ENCODE measurements at regions not wholly inside any gene's neighbourhood (a gene's known extent, or its start where the extent isn't known, plus 50 kb on each side); places are given as distances from the start of the nearest gene placed in this dataset.

- no peak overlapping the region for H3K4me3 ChIP-seq (ENCODE audit: low read depth, low read length)
- TF ChIP-seq, protein P1, sequence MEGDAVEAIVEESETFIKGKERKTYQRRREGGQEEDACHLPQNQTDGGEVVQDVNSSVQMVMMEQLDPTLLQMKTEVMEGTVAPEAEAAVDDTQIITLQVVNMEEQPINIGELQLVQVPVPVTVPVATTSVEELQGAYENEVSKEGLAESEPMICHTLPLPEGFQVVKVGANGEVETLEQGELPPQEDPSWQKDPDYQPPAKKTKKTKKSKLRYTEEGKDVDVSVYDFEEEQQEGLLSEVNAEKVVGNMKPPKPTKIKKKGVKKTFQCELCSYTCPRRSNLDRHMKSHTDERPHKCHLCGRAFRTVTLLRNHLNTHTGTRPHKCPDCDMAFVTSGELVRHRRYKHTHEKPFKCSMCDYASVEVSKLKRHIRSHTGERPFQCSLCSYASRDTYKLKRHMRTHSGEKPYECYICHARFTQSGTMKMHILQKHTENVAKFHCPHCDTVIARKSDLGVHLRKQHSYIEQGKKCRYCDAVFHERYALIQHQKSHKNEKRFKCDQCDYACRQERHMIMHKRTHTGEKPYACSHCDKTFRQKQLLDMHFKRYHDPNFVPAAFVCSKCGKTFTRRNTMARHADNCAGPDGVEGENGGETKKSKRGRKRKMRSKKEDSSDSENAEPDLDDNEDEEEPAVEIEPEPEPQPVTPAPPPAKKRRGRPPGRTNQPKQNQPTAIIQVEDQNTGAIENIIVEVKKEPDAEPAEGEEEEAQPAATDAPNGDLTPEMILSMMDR (IDR thresholded peaks at IDR 0.05; ENCODE audit: borderline replicate concordance, insufficient read depth, low read depth, low read length), result no peak
Measured at GRCh38 chr3:72421126-72421525, 427.1 kb downstream of the SHQ1 start.

DNA sequence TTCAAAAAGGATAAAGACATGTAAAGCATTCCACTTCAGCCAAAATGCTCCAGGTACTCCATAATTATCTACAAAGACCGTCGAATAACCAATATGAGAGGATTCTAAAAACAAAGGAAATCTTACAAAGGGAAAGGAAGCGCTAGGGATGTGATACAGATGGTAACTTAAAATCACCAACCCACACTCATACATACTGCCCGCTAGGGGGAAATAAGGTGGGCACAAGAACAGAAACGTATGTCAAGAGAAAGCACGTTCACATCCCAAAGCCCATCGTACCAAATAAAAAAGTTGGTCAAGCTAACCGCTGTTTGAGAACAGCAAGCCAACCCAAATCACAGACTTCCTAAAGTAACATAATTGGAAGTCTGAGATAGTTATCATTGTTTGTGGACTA lies 429.4 kb downstream of the SHQ1 start:
- TF ChIP-seq, protein P1 (IDR thresholded peaks at IDR 0.05; ENCODE audit: borderline replicate concordance, insufficient read depth, low read depth, low read length), result no peak
- H3K4me3 ChIP-seq (ENCODE audit: low read depth, low read length), result no peak overlapping the region

DNA sequence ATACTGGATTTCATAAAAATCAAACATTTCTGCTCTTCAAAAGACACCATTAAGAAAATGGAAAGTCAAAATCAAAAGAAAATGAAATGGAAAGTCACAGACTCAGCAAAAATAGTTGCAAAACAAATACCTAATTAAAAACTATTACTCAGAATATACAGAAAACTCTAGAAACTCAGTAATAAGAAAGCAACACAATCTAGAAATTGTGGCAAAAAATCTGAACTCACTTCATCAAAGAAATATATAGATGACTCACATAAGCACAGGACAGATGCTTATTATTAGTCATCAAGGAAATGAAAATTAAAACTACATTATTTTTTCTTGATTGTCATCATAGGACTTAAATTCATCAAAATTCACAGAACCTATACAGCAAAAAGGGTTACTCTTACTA lies 430.0 kb downstream of the SHQ1 start:
- H3K4me3 ChIP-seq (ENCODE audit: low read depth, low read length), result no peak overlapping the region
- TF ChIP-seq, protein P1 (IDR thresholded peaks at IDR 0.05; ENCODE audit: borderline replicate concordance, insufficient read depth, low read depth, low read length), result no peak

DNA sequence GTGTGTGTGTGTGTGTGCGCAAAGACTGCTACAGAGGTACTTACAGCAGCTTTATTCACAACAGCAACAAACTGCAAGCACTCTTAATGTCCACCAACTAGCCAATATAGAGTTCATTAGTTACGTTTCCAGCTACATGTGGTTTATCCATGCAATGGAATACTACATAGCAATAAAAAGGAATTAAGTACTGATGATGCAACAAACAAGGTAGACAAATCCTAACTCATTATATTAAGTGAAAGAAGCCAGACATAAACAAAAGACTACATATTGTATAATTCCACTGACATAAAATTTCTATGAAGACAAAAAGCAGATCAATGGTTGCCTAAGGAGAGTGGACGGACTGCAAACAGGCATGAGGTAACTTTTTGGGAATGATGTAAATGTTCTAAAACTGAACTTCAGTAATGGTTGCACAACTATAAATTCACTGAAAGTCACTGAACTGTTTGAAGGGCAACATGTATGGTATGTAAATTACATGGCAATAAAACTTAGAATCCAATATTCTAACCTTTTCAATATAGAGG lies 433.7 kb downstream of the SHQ1 start:
- TF ChIP-seq, protein P1 (IDR thresholded peaks at IDR 0.05; ENCODE audit: borderline replicate concordance, insufficient read depth, low read depth, low read length), result no peak
- H3K4me3 ChIP-seq (ENCODE audit: low read depth, low read length), result no peak overlapping the region

DNA sequence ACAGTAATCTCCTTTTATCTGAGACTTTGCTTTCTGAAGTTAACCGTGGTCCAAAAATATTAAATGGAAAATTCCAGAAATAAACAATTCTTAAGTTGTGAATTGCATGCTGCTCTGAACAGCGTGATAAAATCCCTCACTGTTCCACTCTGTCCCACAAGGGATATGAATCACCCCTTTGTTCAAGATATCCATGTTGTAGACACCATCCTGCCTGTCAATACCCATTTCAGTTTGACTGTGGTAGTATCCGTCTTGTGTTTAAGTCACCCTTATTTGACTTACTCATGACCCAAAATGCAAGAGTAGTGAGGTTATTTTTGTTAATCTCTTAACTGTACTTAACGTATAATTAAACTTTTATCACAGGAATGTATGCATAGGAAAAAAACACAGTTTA lies 435.0 kb downstream of the SHQ1 start:
- TF ChIP-seq, protein P1 (IDR thresholded peaks at IDR 0.05; ENCODE audit: borderline replicate concordance, insufficient read depth, low read depth, low read length), result no peak
- no peak overlapping the region for H3K4me3 ChIP-seq (ENCODE audit: low read depth, low read length)

GRCh38 chr3:72412340-72412956 lies 435.8 kb downstream of the SHQ1 start:
- TF ChIP-seq, protein P1 (IDR thresholded peaks at IDR 0.05; ENCODE audit: borderline replicate concordance, insufficient read depth, low read depth, low read length), result no peak
- no peak overlapping the region for H3K4me3 ChIP-seq (ENCODE audit: low read depth, low read length)

DNA sequence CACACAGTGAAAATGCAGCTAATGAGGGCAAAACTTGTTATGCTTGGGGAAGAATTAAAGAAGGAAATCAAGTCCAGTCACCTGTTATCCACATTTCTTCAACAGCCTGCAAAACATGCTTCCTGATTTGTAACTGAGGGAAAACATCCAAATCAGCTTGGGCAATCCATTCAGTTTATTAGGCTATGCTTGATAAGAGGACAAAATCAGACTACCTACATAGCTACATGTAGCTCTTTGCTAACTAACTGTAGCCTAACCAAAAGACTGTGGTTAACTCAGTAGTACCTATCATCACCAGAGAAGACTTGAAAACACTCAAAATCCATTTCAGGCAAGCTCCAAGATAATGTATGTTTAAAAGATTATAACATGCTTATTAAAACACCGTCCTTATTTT lies 436.4 kb downstream of the SHQ1 start:
- TF ChIP-seq, protein P1 (IDR thresholded peaks at IDR 0.05; ENCODE audit: borderline replicate concordance, insufficient read depth, low read depth, low read length), result no peak

More for the DNA sequence above, 436.4 kb downstream of the SHQ1 start:
- H3K4me3 ChIP-seq (ENCODE audit: low read depth, low read length), result no peak overlapping the region

Data from GM12875 (cell line).